ENCODE measurements at regions not wholly inside any gene's neighbourhood (a gene's known extent, or its start where the extent isn't known, plus 50 kb on each side); places are given as distances from the start of the nearest gene placed in this dataset.
A peak's percentile ranks its signal among the peaks of the same experiment; 100 is the strongest.
"Not testable (repeated sequence)": the region's sequence is repeated elsewhere in the genome, so short reads cannot be mapped to it uniquely, and the experiment has no call there.

DNA sequence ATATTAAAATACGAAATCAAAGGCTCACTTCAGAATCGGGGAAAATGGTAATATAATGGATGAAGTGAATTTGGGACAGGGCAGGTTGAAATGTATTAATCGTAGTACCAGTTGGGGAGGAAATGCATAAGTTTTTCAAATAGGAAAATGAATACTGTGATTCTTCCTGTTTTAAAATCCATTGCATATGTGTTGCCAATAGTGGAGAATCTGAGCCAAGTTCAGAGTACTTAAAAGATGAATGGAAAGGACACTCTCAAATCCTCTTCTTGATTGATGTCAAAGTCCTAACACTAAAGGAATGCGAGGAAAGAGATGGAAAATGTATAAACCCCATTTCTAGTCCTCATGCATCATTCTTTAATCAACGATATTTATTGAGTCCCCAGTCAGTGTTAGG lies 160.9 kb upstream of the CCNG1 start:
- no peak for DNase-seq (ENCODE audit: low read depth)

- not testable (repeated sequence) for DNase-seq (ENCODE audit: low read depth)
Observed at GRCh38 chr5:163280897-163281296, 156.5 kb upstream of the CCNG1 start.

- DNase-seq (ENCODE audit: low read depth), result no peak
Observed at GRCh38 chr5:163281512-163281911, 155.9 kb upstream of the CCNG1 start.

DNA sequence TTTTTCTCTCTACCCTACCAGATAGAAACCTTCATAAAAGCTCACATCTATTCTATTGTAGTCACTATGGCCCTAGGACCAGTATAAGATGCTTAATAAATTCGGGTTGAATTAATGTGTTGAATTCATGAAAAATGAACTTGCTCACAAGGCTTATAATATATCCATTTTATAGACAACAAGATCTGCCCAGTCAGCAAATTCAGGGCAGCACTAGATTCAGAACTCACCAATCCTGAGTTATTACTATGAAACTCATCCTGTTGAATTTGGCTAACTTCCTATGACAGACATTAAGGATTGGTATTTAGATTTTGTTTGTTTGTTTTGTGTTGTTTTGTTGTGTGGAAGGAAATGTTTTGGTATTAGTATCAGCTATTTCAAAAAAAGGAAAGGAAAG lies 143.6 kb upstream of the CCNG1 start:
- DNase-seq (ENCODE audit: low read depth), result no peak

DNA sequence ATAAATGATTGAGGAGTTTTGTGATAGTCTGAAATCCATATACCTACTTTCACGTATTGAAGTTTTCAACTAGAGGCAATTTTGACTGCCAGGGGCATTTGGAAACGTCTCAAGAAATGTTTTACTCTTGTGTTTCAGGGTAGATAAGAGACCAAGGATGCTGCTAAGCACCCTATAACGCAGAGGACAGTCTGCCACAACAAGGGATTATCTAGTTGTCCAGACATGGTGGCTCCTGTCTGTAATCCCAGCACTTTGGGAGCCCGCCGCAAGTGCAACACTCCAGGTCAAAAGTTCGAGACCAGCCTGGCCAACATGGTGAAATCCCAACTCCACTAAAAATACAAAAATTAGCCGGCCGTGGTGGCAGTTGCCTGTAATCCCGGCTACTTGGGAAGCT lies 133.7 kb upstream of the CCNG1 start:
- no peak for DNase-seq (ENCODE audit: low read depth)

DNA sequence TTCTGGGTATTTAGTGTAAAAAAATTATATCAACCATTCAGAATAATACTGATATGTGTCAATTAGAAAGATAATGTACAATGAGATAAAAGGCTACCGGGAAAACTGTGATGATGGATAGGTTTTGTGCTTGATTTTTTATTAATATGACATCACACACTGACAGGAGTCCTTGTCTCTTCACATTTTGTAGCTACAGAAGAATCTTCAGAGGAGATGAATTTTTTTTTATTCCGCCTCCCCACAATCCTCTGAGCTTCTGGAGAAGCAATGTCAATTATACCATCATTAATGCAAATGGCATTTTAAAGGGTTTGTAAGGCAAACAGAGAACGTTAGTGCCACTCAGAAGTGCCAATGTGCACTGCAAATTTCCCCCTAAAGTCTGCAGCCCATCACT lies 131.7 kb upstream of the CCNG1 start:
- DNase-seq (ENCODE audit: low read depth), result no peak

- no peak for DNase-seq (ENCODE audit: low read depth)
Observed at GRCh38 chr5:163306421-163306820, 131.0 kb upstream of the CCNG1 start.

DNA sequence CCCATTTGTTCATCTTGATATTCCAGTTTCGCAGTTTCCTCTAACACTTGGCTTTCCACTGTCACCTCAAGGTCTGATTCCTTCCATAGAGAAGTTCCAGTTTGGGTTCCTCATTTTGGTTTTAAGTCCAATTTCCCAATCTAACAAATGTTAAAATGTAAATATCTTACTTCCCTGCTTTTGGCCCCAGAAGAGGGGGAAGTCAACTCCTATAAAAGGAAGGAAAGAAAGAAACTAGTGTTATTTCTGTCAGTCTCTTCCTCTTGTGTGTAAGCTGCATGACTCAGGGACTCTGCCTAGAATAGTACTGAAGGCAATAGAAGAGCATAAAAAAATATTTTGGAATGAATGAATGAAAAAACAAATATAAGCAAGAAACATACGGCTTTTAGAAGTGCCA lies 127.5 kb upstream of the CCNG1 start:
- no peak for DNase-seq (ENCODE audit: low read depth)

DNA sequence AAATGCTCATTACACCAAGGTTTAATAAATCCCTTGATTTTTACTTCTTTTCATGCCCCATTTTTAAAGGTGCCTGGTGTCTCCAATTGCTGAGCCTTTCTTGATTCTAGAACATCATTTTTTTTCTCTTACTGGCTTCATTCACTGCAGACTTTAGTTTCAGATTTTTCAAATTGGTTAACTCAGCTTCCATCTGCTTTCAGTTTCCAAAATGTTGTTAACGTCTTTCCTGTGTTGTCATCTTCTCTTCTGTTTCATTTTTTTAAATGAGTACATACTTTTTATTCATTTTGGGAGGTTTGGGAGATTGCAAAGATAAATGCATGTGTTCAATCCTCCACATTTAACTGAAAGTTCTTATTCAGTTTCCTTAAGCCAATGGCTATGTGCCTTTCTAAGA lies 126.4 kb upstream of the CCNG1 start:
- no peak for DNase-seq (ENCODE audit: low read depth)

DNA sequence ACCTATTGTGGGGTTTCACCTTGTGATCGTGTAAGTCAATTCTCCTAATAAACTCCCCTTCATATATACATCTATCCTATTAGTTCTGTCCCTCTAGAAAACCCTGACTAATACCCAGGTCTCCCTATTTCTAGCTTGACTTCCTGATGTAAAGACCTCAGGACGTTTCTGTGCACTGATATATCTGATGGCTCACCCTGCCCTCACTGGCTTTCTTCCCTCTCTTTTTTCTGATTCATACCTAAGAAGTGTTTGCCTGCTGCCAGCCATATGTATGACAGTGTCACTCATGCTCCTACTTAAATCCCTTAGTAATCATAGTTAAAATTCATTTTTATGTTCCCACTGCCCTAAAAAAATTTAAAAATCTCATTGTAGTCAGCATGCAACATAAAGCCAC lies 124.8 kb upstream of the CCNG1 start:
- no peak for DNase-seq (ENCODE audit: low read depth)

GRCh38 chr5:163313049-163313448 lies 124.3 kb upstream of the CCNG1 start:
- not testable (repeated sequence) for DNase-seq (ENCODE audit: low read depth)

- not testable (repeated sequence) for DNase-seq (ENCODE audit: low read depth)
Observed at GRCh38 chr5:163316374-163316773, 121.0 kb upstream of the CCNG1 start.

DNA sequence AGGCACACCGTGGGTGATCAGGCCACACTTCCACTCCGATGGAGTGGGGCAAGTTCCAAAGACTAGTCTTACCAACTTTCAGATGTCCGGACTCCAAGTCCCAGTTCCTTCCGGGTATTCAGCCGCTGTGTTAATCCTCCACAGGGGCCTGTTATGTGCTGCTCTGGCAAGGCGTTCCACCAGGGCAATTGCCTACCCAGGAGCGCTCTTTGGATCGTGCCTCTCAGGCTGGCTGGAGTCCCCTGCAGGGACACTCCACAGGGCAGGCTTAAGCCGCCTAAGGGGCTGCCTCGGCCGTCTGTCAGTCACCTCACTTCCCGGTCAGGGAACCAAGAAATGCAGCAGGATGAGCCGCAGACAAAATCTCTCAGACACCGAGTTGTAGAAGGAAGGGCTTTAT lies 118.7 kb upstream of the CCNG1 start:
- DNase-seq (ENCODE audit: low read depth), result no peak

DNA sequence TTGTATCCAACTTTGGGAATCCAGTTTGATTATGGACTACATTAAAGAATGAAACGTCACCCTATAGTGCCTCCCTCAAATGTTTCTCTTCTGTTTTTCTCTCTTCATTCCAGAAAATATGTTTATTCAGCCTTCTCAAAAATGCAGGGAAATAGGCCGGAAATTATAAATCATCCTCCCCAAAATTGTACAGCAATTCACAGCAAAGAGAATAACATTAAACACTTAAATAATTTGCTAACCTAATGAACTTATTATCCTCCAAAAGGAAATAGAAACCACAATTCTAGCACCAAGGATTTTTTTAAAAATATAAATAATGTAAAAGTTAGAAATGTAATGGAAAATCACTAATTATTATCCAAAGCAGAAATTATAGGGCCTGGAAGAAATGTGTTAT lies 115.9 kb upstream of the CCNG1 start:
- DNase-seq (ENCODE audit: low read depth), result no peak

DNA sequence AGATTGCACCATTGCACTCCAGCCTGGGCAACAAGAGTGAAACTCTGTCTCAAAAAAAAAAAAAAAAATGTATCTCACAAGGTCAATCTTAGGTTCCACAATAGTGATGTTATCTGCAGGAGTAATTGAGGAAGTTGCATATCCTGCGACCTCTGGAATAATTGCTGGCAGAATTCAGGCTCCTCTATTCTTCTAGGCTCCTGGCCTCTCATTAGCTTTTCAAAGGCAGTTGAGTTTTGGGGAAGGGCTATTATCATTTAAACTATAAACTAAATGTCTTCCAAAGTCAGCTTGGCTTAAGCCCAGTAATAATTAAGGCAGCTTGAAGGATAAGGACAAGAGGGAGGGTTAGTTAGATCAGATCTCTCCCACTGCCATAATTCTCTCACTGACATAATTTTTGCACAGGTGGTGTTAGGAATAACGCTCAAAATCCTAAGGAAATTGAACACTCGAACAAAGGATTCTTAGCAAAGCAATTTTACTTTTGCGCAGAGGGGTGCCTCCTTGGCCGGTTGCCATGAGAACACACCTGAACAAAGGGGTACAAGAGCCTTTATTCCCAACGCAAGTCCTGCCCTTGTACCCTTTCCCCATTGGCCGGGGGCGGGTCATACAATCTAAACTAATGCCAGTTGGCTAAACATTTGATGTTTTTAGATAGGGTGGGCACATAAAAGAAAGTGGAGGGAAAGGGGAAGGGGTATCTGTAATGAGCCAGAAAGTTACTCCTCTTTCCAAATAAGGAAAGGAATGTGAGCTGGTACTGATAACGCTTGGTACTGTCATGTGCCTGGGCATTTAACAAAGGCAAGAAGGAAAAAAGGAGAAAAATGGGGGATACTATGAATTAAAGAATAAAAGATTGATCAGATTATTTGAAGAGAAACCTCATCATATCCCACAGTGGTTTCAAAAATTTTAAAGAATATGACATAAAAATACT lies 106.4 kb upstream of the CCNG1 start:
- DNase-seq (ENCODE audit: low read depth), result no peak

GRCh38 chr5:163336074-163336473 lies 101.3 kb upstream of the CCNG1 start:
- not testable (repeated sequence) for DNase-seq (ENCODE audit: low read depth)

DNA sequence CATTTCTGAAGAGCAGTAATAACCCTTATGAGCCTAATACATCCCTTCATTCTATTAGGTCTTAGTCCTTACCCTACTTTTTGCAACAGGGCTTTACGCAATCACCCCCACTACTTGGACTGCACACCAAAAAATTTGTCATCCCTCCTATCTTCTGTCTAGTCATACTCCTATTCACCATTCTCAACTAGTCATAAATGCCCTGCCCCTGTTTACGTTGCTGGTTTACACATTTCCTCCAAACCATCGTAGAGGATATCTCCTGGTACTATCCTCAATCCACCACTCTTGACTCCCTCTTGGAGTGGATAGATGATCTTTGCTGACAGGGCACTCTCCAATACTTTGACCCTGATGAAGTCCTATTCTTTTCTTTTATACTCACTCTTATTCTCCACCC lies 98.2 kb upstream of the CCNG1 start:
- DNase-seq (ENCODE audit: low read depth), result no peak

DNA sequence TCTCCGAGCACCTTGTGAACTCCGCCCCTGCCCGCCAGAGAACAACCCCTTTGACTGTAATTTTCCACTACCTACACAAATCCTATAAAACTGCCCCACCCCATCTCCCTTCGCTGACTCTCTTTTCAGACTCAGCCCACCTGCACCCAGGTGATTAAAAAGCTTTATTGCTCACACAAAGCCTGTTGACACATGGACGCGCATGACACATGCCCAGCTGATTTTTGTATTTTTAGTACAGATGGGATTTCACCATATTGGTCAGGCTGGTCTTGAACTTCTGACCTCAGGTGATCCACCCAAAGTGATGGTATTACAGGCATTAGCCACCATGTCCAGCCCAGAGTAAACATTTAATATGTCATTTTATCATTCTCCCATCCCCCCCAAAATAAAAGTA lies 97.0 kb upstream of the CCNG1 start:
- DNase-seq (ENCODE audit: low read depth), result not testable (repeated sequence)

- DNase-seq (ENCODE audit: low read depth), result no peak
Observed at GRCh38 chr5:163342306-163342705, 95.1 kb upstream of the CCNG1 start.

DNA sequence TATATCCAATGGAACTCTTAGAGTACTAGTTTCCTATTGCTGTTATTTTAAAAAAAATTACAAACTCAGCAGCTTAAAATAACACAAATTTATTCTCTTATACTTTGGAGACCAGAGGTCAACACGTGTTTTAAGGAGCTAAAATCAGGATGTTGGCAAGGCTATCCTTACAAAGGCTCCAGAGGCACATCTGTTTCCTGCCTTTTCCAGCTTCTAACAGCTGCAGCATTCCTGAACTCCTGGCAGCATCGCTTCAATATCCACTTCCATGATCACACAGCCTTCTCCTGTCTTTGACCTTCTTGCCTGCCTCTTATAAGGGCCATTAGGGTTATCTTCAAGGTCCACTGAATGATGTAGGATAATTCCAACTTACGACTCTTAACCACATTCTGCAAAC lies 92.2 kb upstream of the CCNG1 start:
- no peak for DNase-seq (ENCODE audit: low read depth)

DNA sequence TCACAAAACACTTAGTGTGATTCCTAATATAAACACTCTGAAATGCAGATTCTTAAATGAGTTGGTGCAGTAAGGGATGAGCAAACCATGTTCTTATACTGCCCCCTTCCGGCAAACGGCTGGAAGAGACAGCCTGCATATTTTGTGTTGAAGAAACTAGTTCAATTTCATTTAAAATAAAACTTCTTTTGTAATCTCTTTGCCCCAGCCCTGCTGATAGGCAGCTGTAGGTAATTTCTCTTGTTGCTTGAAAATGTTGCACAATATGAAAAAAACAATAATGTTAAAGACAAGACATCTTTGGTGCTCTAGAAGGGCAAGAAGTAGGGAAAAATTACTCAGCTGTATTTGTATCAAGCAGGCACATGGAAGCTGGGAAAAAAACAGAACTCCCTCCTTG lies 89.7 kb upstream of the CCNG1 start:
- peak; percentile 14 for DNase-seq (ENCODE audit: low read depth)

GRCh38 chr5:163350083-163350482 lies 87.3 kb upstream of the CCNG1 start:
- no peak for DNase-seq (ENCODE audit: low read depth)

DNA sequence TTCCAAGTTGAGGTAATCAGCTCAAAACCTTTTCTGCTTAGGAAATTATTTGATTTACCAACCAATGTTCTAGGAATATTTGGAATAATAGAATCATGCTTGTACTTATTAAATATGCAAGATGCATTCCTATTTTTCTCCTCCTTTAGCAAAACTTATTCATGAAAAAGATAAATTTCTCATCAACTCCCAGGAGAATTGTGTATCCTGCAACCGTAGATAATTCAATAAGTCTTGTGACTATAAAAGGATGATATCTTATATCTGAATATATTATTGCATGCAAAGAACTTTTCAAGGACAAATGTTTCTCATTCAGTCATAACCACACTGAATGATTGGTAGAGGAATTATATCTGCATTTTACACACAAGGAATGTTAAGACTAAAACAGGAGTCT lies 84.9 kb upstream of the CCNG1 start:
- no peak for DNase-seq (ENCODE audit: low read depth)

- not testable (repeated sequence) for DNase-seq (ENCODE audit: low read depth)
Observed at GRCh38 chr5:163355811-163356210, 81.6 kb upstream of the CCNG1 start.
